ENCODE measurements at regions not wholly inside any gene's neighbourhood (a gene's known extent, or its start where the extent isn't known, plus 50 kb on each side); places are given as distances from the start of the nearest gene placed in this dataset.

DNA sequence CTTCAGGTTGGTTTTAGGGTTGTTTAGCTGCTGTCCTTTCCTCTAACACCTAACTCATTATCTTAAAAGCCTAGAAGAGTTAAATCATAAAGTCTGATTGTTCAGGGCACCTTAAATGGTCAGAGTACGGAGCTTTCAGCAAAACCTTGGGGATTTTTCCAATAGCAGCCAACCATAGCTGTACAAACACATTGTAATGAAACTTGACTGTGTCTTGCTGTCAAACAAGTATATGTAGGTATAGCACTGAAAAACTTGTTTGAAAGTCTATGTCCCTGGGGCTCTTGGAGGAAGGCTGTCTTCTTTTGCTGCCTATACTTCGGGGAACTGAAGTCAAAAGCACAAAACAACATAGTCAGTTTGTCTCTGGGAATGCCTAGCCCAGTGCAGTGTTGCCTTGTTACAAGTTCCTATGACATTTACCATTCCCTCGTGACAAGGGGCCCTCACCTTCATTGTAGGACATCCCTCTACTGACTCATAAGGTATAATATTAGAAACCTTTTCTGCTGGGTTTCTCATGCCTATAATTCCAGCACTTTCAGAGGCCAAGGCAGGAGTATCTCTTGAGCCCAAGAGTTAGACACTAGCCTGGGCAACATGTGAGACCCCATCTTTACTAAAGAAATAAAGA, 474.5 kb upstream of the NBEA start:
- no peak for DNase-seq (ENCODE audit: low spot score)

GRCh38 chr13:34469196-34469986, 472.7 kb upstream of the NBEA start:
- no peak for DNase-seq (ENCODE audit: low spot score)

DNA sequence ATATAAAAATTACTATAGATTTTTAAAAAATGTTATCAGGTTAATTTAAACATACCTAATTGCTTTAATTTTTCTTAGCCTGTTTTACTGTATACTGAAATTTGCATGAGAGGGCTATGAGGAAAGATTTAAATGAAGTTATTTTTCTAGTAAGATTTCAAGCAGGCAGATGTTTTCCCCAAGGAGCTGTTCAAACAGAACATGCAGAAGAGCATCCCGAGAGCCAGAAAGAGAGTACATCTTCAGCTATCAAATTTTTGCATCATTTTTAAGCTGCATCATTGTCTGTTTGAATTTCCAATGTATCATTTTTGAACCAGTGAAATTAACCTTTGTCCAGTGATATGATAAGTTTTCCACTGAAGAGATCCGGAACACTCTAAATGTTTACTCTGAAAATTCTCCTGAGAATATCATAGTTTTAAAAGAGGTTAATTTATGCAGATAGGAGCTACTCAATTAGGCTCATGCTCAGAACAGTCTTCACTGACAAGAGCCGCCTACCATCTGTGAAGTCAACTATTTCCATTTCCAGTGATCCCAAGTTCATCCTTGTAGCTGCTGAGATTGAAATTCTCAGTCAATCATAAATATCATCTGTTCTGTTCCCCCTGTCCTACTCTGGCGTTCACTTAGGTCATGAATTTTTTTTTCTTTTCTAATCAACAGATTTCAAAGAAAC, 467.7 kb upstream of the NBEA start:
- no peak for DNase-seq (ENCODE audit: low spot score)

- DNase-seq (ENCODE audit: low spot score), result no peak
These were observed 463.7 kb upstream of the NBEA start for GRCh38 chr13:34478376-34478775.

DNA sequence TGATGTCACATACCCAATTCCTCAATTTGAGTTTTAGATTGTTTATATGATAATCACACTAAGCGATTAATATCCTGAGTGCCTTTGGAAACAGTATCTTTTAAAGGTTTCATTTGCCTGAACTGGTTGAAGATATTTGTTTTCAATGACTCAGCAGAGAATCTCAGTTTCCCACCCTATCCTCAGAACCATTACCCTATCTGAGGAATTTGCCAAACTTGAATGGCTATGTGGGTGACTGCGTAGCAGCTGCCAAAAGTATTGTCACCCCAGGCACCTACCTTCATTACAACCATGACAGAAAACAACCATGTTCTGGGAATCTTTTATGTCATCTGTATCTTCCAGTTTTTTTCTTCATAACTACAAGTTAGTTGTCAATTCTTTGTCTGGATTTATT, 440.1 kb upstream of the NBEA start:
- DNase-seq (ENCODE audit: low spot score), result no peak

- no peak for DNase-seq (ENCODE audit: low spot score)
These were observed 439.4 kb upstream of the NBEA start for GRCh38 chr13:34502621-34503020.

DNA sequence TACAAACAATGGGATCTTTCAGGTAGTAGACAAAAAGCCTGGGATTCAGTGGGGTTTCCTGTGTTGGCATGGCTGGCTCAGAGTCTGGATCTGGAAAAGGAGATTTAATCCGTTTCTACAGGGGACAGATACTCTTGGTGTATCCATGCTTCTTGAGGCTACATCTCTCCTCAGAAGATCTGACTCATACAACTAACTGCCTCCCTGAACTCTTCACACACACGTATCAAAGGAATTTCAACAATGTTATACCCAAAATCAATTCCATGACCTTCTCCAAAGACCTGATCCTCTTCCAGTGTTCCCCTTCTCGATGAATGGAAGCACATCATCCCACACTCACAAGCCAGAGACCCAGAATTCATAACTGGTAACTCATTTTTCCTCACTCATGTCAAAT, 435.3 kb upstream of the NBEA start:
- no peak for DNase-seq (ENCODE audit: low spot score)

DNA sequence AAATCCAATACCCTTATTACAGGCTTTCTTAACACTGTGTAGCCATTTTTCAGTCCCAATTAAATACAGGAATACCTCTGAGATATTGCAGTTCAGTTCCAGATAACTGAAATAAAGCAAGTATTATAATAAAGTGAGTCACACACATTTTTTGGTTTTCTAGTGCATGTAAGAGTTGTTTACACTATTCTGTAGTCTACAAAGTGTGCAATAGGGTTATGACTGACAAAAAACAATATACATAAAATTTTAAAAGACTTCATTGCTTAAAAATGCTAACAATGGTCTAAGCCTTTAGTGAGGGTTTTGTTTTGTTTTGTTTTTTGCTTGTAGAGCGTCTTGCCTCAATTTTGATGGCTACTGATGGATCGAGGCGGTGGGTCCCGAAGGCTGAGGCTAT, 434.4 kb upstream of the NBEA start:
- DNase-seq (ENCODE audit: low spot score), result no peak

DNA sequence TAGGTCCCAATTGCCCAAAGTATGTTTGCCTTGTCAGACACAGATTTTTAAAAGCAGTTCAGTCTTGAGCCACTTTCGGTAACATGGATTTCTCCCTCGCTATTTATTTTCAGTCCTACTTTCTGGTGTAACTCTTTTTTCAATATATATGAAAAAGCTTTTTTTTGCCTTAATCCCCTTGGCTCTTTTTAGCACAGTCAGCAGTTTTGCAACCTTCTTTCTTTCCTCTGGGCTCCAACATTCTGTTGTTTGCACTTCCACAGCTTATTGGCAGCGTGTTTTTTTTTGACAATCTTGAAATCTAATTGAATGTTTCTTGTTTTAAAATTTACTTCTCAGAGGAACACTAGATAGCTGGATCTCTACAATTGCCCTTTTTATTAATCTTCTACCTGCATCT, 429.3 kb upstream of the NBEA start:
- no peak for DNase-seq (ENCODE audit: low spot score)

GRCh38 chr13:34513526-34513925, 428.5 kb upstream of the NBEA start:
- DNase-seq (ENCODE audit: low spot score), result no peak

DNA sequence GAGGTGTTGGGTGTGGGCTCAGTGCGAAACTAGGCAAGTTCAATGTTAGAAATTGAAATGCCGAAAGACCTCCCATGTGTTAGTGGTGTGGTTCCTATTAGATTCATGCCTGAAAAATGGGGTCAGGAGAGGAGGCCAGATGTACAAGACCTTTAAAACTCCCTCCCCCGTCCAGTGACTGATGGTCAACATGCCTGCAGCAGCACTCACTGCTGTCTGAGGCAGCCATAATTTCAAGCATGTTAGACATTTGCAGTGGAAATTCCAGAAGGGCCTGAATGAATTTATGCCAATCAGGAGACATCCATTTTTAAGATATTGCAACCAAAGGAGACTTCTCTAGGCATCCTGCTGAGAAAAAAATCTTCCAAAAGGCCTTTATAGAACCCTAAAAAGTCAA, 426.9 kb upstream of the NBEA start:
- no peak for DNase-seq (ENCODE audit: low spot score)

- no peak for DNase-seq (ENCODE audit: low spot score)
These were observed 420.9 kb upstream of the NBEA start for GRCh38 chr13:34521171-34521570.

DNA sequence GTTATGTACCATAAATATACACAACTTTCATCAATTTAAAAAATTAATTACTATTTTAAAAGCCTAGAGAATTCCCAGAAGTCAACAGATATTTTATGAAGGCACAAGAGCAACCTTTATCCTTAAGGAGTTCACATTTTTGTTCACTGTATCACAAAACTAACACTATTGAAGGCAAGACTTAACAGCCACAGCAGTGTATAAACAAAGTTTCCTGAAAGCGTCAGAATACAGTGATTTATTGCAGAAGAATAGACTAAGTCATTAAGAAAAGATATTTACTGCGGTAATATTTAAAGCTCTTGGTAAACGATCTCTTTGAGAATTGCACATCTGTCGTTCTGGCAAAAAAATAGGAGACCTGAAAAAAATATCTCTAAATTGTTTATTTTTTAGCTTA, 419.3 kb upstream of the NBEA start:
- DNase-seq (ENCODE audit: low spot score), result no peak

DNA sequence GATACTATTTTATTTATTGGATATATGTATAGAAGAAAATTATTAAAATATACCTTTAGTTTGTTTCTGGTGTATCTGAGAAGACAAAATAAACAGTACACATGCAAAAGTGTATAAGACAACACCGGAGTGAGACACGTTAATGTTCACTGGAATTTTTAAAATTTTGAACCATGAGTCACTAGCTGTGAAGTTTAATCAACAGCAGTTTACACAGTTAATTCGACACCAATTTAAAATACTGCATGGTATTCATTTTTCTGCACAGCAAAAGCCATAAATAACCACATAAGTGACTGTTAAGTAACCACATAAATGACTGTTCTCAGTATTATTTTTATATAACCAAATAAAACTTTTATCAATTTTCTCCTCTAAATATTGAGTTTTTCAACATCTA, 418.7 kb upstream of the NBEA start:
- no peak for DNase-seq (ENCODE audit: low spot score)

DNA sequence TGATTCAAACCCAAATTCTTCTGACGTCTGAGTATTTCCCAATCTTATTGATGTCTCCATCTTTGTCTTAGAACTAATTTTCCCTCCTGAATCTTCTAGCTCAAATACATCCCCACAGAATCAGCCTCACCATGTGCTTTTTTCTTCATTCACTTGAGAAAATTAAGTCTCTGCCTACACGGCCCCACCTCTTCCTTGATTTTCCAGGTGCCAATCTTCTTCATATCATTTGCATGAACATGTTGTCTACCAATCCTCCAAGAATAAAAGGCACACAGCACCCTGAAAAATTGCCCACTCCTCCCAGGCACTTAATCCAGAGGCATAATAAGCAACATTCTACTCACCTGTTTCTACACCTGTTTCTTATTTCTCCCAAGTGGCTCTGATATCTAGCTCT, 408.1 kb upstream of the NBEA start:
- DNase-seq (ENCODE audit: low spot score), result no peak

- no peak for DNase-seq (ENCODE audit: low spot score)
These were observed 399.7 kb upstream of the NBEA start for GRCh38 chr13:34542321-34542720.

- no peak for DNase-seq (ENCODE audit: low spot score)
These were observed 398.2 kb upstream of the NBEA start for GRCh38 chr13:34543836-34544235.

GRCh38 chr13:34545461-34545860, 396.6 kb upstream of the NBEA start:
- DNase-seq (ENCODE audit: low spot score), result no peak

GRCh38 chr13:34546344-34547250, 395.5 kb upstream of the NBEA start:
- DNase-seq (ENCODE audit: low spot score), result no peak

DNA sequence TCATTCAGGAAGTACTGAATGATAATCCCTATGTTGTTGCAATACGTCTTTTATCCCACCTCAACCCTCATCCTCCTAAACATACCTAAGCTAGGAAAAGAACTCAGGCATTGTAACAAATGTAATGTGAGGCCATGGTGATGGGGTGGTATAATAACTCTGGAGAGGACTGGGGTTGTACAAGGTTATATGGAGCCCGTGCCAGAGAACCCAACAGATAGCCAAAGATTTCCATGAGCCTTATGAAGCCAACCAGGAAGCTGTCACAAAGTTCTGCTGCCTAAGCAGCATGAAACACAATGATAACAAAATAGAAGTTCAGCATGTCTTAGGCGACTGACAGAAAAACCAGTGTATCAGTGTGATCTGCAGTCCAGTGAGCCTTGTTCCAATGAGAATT, 394.1 kb upstream of the NBEA start:
- DNase-seq (ENCODE audit: low spot score), result no peak

GRCh38 chr13:34553376-34553775, 388.7 kb upstream of the NBEA start:
- DNase-seq (ENCODE audit: low spot score), result no peak

- no peak for DNase-seq (ENCODE audit: low spot score)
These were observed 386.1 kb upstream of the NBEA start for GRCh38 chr13:34555988-34556387.
